ENCODE measurements at regions not wholly inside any gene's neighbourhood (a gene's known extent, or its start where the extent isn't known, plus 50 kb on each side); places are given as distances from the start of the nearest gene placed in this dataset.

- no peaks in the 10 kb centered on the region for H3K4me1 ChIP-seq (replicated peaks in 1 of 4; ENCODE audit: control insufficient read depth in 3 of 4, insufficient read depth in 4 of 4, low read length in 3 of 4)
- no peak overlapping the region for H3K23ac ChIP-seq (ENCODE audit: insufficient read length)
- DNase-seq (ENCODE audit: low read depth in 1 of 2, low spot score in 2 of 2) (no peak), FAIRE-seq (no peak)
- H2AFZ ChIP-seq (ENCODE audit: low read length): peak overlapping the region; percentile 85; the same call in 1 of the 2 replicates
- CTCF ChIA-PET (ENCODE audit: partially characterized antibody): interaction anchor here (0.6 kb wide), 1 partner anchor 310 kb away, joined by 3 read pairs; no protein-coding TSS in a partner anchor
- no peak overlapping the region for H2BK120ac ChIP-seq (replicated peaks; ENCODE audit: low read depth, low read length)
- POLR2A ChIA-PET (ENCODE audit: partially characterized antibody): no interaction called here
- no peak overlapping the region for H3K4me2 ChIP-seq (ENCODE audit: insufficient read depth in 1 of 2, low read depth in 2 of 2, low read length in 2 of 2)
- no peak overlapping the region for H3K56ac ChIP-seq (replicated peaks; ENCODE audit: insufficient read length, low read depth, low read length)
- H2BK5ac ChIP-seq (ENCODE audit: low read depth, low read length): no peak overlapping the region
- H4K8ac ChIP-seq (ENCODE audit: extremely low read depth, insufficient read depth, low read length): no peak overlapping the region
- no peak overlapping the region for H2BK12ac ChIP-seq (ENCODE audit: low read depth, low read length)
- H3K9me3 ChIP-seq (ENCODE audit: insufficient read depth in 2 of 2, low read depth in 1 of 2, low read length in 1 of 2): peaks cover 0 to 3% of the 10 kb centered on the region in 2 experiments; a peak in 1 of 4 replicates
- no peak overlapping the region for H2AK5ac ChIP-seq (ENCODE audit: low read depth, low read length)
- no peak overlapping the region for H4K5ac ChIP-seq (ENCODE audit: insufficient read length, low read depth, low read length)
- H3K4me3 ChIP-seq (ENCODE audit: extremely low read depth in 1 of 4, insufficient read depth in 2 of 4, low read depth in 3 of 4, low read length in 4 of 4): no peak overlapping the region
- no peak overlapping the region for H4K91ac ChIP-seq (replicated peaks; ENCODE audit: insufficient read length, low read length)
- H3K27me3 ChIP-seq (replicated peaks in 1 of 4; ENCODE audit: control insufficient read depth in 3 of 4, extremely low read depth in 1 of 4, insufficient read depth in 3 of 4, low read length in 3 of 4): no peaks in the 10 kb centered on the region
- H3K4ac ChIP-seq (replicated peaks; ENCODE audit: insufficient read length, low read depth, low read length): no peak overlapping the region
- H3K79me2 ChIP-seq (ENCODE audit: control insufficient read depth in 1 of 2, insufficient read depth in 2 of 2, low read length in 2 of 2): no peaks in the 10 kb centered on the region
- no peak overlapping the region for H3K18ac ChIP-seq (ENCODE audit: extremely low read depth, low read length)
- no peak overlapping the region for H3K27ac ChIP-seq (ENCODE audit: low read depth, low read length)
- H3K23me2 ChIP-seq (ENCODE audit: low read depth, low read length): no peaks in the 10 kb centered on the region
- H2BK15ac ChIP-seq (ENCODE audit: low read length): no peak overlapping the region
- 91% methylated on average over 7 of the region's 7 CpGs; no CpG with 5 or more reads in 1 of the 2 experiments for WGBS, 2 experiments (ENCODE audit: extremely low coverage in 1 of 2, insufficient coverage in 1 of 2, insufficient read length in 1 of 2, insufficient replicate concordance in 2 of 2, low coverage in 1 of 2, low lambda C conversion rate in 2 of 2, missing lambda C conversion rate in 1 of 2)
- H3K36me3 ChIP-seq (ENCODE audit: control insufficient read depth in 2 of 4, insufficient read depth in 4 of 4, low read length in 3 of 4): no peaks in the 10 kb centered on the region
- no peaks in the 10 kb centered on the region for H4K20me1 ChIP-seq (replicated peaks in 1 of 2; ENCODE audit: control insufficient read depth in 1 of 2, insufficient read depth in 2 of 2, low read length in 2 of 2)
- no peak overlapping the region for H3K9ac ChIP-seq (replicated peaks in 1 of 4; ENCODE audit: extremely low read depth in 1 of 4, low read depth in 3 of 4, low read length in 3 of 4)
- H2BK20ac ChIP-seq (ENCODE audit: low read length): no peak overlapping the region
- H3K14ac ChIP-seq (ENCODE audit: insufficient read length): no peak overlapping the region
- H3K79me1 ChIP-seq (ENCODE audit: low read depth, low read length): no peaks in the 10 kb centered on the region
- no peak for TF ChIP-seq EZH2 (IDR thresholded peaks at IDR 0.05; ENCODE audit: low read depth, low read length, severe bottlenecking)
- no peak for TF ChIP-seq POLR2A (IDR thresholded peaks at IDR 0.05; ENCODE audit: control extremely low read depth in 1 of 2, low read depth in 2 of 2, low read length in 2 of 2)
- no peak for TF ChIP-seq JUND (IDR thresholded peaks at IDR 0.05; ENCODE audit: low read length)
- no peak for TF ChIP-seq CREB1 (IDR thresholded peaks at IDR 0.05)
- no peak for TF ChIP-seq ASH2L (IDR thresholded peaks at IDR 0.05; ENCODE audit: low read length)
- no peak for TF ChIP-seq CBX8 (IDR thresholded peaks at IDR 0.05; ENCODE audit: borderline replicate concordance, low read depth, low read length)
- no peak for TF ChIP-seq SIN3A (conservative IDR thresholded peaks at IDR 0.05 in 1 of 2, IDR thresholded peaks at IDR 0.05 in 1 of 2; ENCODE audit: low read depth in 1 of 2, low read length in 2 of 2)
- no peak for TF ChIP-seq EGR1 (IDR thresholded peaks at IDR 0.05; ENCODE audit: borderline replicate concordance, low read depth, low read length)
- TF ChIP-seq ZNF274 (IDR thresholded peaks at IDR 0.05; ENCODE audit: borderline replicate concordance, extremely low read depth, low read length): no peak
- TF ChIP-seq, protein P1, sequence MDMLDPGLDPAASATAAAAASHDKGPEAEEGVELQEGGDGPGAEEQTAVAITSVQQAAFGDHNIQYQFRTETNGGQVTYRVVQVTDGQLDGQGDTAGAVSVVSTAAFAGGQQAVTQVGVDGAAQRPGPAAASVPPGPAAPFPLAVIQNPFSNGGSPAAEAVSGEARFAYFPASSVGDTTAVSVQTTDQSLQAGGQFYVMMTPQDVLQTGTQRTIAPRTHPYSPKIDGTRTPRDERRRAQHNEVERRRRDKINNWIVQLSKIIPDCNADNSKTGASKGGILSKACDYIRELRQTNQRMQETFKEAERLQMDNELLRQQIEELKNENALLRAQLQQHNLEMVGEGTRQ (IDR thresholded peaks at IDR 0.05; ENCODE audit: low read length): no peak
- no peak for TF ChIP-seq RNF2 (IDR thresholded peaks at IDR 0.05; ENCODE audit: borderline replicate concordance, low read depth, low read length, missing control alignments, poor library complexity, severe bottlenecking)
- TF ChIP-seq SP2 (IDR thresholded peaks at IDR 0.05; ENCODE audit: low read length): no peak
- TF ChIP-seq CEBPB (IDR thresholded peaks at IDR 0.05; ENCODE audit: low read depth, low read length): no peak
These were observed 525.1 kb upstream of the FAM98A start for GRCh38 chr2:34123996-34124785.

Data from H1 (cell line).